Astrocyte of the spinal cord (primary cell): ENCODE measurements at regions not wholly inside any gene's neighbourhood (a gene's known extent, or its start where the extent isn't known, plus 50 kb on each side); places are given as distances from the start of the nearest gene placed in this dataset.

Experiments
- DNase-seq: peaks from one replicate; pipeline ENCODE4 v3.0.0; 2011; ENCODE audit warnings: low read depth, low spot score
- H3K4me3 ChIP-seq: 2 replicates; pipeline ENCODE4 v1.5.1; 2011; ENCODE audit warnings: low read depth, mild to moderate bottlenecking, low read length, moderate library complexity
- CTCF ChIP-seq: IDR thresholded peaks from 2 replicates; pipeline ENCODE4 v1.5.1; 2012; ENCODE audit warnings: low read depth, mild to moderate bottlenecking, low read length, inconsistent platforms
- in situ Hi-C: cut with HindIII; loops from 2 replicates; pipeline ENCODE4 v1.10.0; 2017; ENCODE audit warnings: low sequenced_read_pairs

DNA sequence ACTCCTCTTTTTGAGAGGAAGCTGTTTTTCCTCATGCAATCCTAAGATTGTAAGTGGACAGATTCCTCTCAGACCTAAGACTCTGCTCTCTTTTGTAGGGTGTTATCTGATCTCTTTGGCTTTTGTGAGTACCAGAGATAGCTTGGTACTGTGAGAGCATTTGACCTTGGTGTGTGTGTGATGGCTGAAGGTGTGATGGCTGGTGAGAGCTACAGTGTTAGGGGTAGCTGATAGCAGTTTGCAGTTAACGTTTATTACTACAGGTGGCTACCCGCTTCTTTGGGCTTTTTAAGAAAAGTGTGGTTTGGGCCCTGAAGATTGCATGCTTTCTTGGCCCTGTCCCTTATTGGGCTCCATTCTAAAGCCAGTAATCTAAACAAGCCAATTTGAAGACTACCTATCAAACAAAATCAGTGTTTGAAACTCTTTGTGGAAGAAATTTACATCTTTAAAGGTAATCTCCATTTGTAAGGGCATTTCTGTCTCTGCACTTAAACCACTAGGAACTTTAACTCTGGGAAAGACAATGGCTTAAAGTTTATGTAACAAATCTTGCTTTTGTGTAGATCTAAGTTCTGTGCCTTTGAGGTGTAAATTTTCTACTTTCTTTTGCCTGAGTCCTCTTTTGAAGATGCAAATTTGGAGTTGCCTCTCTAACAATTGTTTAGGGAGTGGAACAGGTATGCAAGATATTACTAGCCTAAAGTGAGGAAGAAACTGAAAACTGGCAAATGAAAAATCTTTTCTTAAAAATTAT is 85.3 kb upstream of the SERBP1 start:
- DNase-seq, result no peak
- in situ Hi-C loops, result no loop called here
- no peak for TF ChIP-seq CTCF
- no peak overlapping the region for H3K4me3 ChIP-seq

GRCh38 chr1:67517046-67517445 is 86.8 kb upstream of the SERBP1 start:
- DNase-seq, result no peak
- TF ChIP-seq CTCF, result no peak
- in situ Hi-C loops, result no loop called here
- H3K4me3 ChIP-seq, result no peak overlapping the region

- no peak for TF ChIP-seq CTCF
- no peak overlapping the region for H3K4me3 ChIP-seq
- in situ Hi-C loops, result no loop called here
- DNase-seq, result no peak
Measured at GRCh38 chr1:67522001-67522441, 91.8 kb upstream of the SERBP1 start.

DNA sequence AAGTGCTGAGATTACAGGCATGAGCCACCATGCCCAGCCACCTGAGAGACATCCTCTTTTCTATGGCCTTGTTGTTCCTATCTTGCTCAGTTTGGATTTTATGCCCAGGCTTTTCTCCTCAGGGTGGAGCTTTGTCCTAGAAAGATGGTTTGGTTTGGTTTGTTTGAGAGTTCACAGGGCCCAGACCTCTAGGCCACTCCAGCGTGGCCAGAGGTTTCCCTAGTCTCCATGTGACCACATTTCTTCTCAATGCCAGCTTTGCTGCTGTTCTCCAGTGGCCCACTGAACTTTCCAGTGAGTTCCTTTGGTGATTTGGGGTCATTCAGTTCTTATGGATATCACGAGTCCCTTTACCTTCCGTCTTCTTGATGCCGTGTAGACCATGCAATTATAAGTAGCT is 92.6 kb upstream of the SERBP1 start:
- no peak for DNase-seq
- H3K4me3 ChIP-seq, result no peak overlapping the region
- in situ Hi-C loops, result no loop called here
- TF ChIP-seq CTCF, result no peak

DNA sequence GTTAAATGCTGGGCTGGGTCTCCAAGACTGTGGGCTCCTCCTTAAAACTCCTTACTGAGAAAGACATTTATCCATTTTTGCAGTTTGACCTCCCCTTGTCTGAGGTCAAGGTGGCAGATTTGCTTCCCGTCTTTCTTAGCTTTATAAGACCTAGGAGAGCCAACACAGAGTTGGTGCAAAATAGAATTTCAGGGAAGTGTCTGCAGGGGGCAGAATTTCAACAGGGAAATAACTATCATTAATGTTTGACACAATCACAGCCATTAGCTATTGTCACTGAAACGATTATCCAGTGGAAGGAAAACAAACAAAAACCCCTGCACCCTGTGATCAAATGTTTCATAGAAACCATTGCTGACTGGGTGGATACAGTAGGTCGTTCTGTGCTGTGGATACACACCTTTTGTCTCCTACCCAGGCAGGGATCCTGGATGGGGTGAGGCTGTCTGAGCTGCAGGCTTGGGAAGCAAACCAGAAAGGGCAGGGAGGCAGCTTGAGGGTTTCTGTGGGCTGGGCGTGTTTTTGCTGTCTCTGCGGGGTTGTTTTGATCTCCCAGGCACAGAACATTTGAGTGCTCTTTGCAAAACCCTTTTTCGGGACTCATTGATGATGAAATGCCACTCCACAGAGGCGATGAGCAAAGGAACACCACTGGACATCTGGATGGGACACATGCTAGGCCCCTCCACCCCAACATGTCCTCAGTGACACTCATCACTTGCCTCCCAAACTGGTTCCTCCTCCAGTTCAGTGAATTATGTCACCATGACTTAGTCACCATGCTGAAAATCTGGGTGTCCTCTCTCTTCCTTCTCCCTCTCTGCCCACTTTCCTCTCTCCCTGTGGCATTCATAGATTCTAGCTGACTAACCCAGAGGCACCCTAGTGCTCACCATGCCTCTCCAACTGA is 94.2 kb upstream of the SERBP1 start:
- H3K4me3 ChIP-seq, result no peak overlapping the region
- peak; percentile 31 for TF ChIP-seq CTCF
- no peak for DNase-seq
- in situ Hi-C loops, result no loop called here

DNA sequence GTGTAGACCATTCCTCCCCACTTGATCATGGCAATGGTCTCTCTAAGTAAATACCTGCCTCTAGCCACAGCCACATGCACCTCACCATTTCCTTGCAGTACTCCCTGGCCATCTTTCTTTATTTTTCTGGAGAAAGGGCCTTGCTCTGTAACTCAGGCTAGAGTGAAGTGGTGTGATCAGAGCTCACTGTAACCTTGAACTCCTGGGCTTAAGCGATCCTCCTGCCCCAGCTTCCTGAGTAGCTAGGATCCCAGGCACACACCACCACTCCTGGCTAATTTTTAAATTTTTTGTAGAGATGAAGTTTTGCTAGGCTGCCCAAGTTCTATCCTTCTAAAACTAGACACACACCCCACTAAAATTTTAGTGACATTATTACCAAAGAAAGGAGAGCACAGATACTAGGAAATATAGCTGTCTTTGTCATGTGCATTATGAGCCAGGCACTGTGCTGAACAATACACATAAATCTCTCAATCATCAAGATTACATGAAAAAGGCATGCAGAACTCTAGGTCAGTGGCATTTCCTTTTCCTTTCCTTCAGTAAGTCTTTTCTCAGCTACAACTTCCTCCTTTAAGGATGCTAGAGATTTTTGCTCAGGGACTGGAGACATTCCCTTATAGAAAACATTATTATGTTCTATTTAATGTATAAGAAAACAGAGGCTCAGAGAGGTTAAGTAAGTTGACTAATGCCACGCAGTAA is 95.0 kb upstream of the SERBP1 start:
- H3K4me3 ChIP-seq, result no peak overlapping the region
- in situ Hi-C loops, result no loop called here
- no peak for DNase-seq
- TF ChIP-seq CTCF, result no peak
